GM20000 (cell line): ENCODE measurements at regions not wholly inside any gene's neighbourhood (a gene's known extent, or its start where the extent isn't known, plus 50 kb on each side); places are given as distances from the start of the nearest gene placed in this dataset.

Experiments
- DNase-seq: peaks from one replicate; pipeline ENCODE4 v3.0.0; 2012; ENCODE audit warnings: low spot score
- TF ChIP-seq, protein P1 (sequence below): IDR thresholded peaks from 2 replicates; pipeline ENCODE4 v1.5.1; 2012; ENCODE audit warnings: mild to moderate bottlenecking, control low read depth; ENCODE audit errors: extremely low read depth, missing control alignments

DNA sequence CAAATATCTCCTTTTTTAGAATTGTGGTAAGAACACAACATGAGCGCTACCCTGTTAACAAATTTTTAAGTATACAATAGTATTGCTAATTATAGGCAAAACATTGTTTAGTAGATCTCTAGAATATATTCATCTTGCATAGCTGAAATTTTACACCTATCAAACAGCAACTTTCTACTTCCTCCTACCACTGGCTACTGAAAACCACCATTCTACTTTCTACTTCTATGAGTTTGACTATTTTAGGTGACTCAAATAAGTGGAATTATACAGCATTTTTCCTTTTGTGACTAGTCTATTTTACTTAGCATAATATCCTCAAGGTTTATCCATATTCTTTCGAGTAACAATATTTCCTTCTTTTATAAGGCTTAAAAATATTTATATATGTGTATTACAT lies 128.4 kb downstream of the FAM76B start:
- TF ChIP-seq, protein P1, sequence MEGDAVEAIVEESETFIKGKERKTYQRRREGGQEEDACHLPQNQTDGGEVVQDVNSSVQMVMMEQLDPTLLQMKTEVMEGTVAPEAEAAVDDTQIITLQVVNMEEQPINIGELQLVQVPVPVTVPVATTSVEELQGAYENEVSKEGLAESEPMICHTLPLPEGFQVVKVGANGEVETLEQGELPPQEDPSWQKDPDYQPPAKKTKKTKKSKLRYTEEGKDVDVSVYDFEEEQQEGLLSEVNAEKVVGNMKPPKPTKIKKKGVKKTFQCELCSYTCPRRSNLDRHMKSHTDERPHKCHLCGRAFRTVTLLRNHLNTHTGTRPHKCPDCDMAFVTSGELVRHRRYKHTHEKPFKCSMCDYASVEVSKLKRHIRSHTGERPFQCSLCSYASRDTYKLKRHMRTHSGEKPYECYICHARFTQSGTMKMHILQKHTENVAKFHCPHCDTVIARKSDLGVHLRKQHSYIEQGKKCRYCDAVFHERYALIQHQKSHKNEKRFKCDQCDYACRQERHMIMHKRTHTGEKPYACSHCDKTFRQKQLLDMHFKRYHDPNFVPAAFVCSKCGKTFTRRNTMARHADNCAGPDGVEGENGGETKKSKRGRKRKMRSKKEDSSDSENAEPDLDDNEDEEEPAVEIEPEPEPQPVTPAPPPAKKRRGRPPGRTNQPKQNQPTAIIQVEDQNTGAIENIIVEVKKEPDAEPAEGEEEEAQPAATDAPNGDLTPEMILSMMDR = no peak
- no peak for DNase-seq

DNA sequence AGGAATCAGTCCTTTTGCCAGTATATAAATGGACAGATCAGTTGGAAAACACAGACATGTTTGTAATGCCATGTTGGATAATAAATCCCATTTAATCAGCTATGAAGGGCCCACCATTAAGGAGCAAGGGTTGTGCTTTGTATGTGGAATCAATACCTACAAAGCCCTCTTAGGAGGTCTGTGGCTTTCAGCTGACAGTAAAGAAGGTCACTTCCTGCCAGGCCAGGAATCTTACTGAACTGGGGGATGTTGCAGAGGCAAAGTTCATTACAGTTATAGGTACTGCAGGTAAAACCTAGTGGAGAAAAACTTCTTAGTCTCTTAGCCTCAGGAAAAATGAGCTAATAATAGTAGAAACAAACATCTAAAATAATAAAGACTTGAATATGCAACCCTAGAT lies 129.5 kb downstream of the FAM76B start:
- DNase-seq = no peak

DNA sequence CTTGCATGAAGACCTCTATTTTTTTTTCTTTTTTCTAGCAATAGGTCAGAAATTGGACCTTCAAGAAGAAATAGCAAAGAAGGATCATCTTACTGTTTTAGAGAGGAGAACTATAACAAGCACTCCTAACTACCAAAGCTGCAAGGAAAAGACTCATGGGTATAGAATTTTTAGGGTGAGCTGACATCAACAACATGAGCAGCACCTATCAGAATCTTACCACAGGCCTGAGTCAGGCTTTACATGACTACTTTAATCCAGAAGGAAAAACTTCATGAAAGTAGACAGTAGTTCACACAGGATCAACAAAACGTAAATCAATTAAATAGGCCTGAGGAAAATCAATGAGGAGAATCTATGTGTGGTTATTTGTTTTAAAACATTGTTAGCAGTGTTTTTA lies 130.5 kb downstream of the FAM76B start:
- TF ChIP-seq, protein P1 = no peak
- DNase-seq = no peak

More for the DNA sequence above, 129.5 kb downstream of the FAM76B start:
- TF ChIP-seq, protein P1 = no peak

DNA sequence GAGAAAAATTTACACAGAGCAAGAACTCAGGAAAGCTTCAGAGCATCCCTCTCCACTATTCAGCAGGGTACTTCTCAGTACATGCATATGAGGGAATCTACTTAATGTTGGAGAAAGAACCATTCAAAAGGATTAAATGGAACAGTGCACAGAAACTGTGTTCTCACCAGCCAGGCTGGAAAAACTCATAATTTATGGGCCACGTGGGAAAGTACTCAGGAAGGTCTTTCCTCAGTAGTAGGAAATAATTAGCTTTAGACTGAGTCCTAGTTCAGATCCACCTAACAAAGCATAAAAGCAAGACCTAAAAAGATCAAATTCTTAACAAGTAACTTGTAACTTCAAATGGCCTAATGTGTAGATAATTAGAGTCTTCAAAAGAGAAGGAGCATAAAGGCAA lies 134.0 kb downstream of the FAM76B start:
- TF ChIP-seq, protein P1 = no peak

DNA sequence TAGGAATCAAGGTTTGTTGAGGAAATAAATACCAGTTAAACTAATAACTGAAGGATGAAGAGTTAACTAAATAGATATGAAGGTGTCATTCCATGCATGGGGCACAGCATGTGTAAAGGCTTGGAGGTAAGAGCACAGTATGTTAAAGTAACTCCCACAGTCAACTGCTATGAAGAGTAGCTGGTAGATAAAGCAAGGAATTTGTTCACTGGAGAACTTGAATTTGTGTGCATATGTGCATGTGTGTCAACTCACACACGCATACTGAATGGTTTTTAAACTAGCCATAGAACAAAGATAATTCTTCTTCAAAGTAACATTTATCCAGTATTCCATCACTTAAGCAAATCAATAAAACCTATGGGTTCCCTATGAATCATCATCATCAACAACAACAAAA lies 135.9 kb downstream of the FAM76B start:
- TF ChIP-seq, protein P1 = no peak
- DNase-seq = no peak

More for the DNA sequence above, 134.0 kb downstream of the FAM76B start:
- no peak for DNase-seq

DNA sequence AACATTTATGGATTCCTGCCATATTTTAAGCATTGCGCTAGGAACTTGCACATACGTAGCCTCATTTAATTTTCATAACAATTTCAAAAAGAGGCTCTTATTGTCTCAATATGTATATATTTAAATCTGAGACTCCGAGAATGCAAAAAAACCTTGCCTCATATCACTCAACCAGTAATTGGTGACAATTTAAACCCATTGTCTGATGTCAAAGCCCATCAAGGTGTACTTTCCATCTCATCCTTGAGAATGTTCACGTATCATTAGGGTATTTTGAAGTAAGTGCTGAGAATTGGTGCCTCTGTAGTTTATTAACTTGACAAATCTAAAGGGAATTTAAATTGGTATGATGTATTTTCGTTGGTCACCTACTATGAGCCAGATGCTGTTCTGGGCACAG lies 136.5 kb downstream of the FAM76B start:
- no peak for DNase-seq
- TF ChIP-seq, protein P1 = no peak

DNA sequence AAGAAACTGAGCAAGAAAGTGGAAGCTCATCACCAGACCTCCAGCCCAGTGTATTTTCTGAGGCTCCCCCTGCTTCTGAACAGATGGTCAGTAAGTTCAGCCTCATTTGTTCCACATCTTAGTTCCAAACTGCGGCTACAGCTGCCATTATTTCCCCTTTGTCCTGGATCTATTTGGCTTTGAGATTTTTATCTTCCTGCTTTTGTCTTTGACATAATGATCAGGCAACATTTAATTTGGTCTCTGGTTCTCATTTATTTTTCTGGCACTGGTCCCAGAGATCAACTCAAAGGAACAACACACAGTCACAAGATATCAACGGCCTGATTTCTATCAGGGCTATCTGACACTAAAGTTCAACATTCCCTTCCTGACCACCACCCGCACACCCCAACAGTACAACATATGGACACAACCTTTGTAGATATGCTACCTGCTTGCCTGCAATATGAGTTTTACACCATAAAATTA lies 137.5 kb downstream of the FAM76B start:
- DNase-seq = no peak
- TF ChIP-seq, protein P1 = no peak
